Coronary artery (tissue), 2 donors: ENCODE measurements at regions not wholly inside any gene's neighbourhood (a gene's known extent, or its start where the extent isn't known, plus 50 kb on each side); places are given as distances from the start of the nearest gene placed in this dataset.

Source experiments
- DNase-seq: peaks from one replicate; pipeline ENCODE4 v3.0.0-alpha.2; 2017; ENCODE audit warnings: low spot score
- H3K27ac ChIP-seq, 2 donors: fragments of 200-600 bp; sonication (generic); one replicate each; pipeline ENCODE4 v1.5.1; 2016 to 2019
- H3K4me3 ChIP-seq: fragments of 200-600 bp; sonication (generic); 2 replicates; pipeline ENCODE4 v1.5.1; 2016; ENCODE audit warnings: mild to moderate bottlenecking, moderate library complexity
- TF ChIP-seq, protein P1 (sequence below): fragments of 200-600 bp; sonication (generic); IDR thresholded peaks from one replicate; pipeline ENCODE4 v1.5.1; 2019; ENCODE audit warnings: antibody characterized with exemption

DNA sequence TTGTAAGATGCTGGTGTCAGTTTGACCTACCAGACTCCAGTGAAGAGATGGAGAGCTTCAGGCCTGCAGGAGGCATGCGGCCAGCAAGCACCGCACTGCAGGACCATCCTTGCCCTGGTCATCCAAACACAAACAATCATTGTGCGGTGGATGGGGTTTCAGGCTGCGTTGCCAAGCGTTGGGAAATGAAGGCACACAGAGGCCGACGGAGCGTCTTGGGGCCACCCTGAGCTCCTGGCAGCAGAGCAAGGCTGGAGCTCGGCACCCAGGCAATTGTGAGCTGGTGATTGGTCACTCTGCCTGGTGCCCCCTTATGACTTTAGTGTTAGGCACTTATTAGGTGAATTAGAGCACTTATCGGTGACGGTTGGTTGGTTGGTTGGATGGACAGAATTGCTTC is 222.6 kb upstream of the RGMA start:
- TF ChIP-seq, protein P1, sequence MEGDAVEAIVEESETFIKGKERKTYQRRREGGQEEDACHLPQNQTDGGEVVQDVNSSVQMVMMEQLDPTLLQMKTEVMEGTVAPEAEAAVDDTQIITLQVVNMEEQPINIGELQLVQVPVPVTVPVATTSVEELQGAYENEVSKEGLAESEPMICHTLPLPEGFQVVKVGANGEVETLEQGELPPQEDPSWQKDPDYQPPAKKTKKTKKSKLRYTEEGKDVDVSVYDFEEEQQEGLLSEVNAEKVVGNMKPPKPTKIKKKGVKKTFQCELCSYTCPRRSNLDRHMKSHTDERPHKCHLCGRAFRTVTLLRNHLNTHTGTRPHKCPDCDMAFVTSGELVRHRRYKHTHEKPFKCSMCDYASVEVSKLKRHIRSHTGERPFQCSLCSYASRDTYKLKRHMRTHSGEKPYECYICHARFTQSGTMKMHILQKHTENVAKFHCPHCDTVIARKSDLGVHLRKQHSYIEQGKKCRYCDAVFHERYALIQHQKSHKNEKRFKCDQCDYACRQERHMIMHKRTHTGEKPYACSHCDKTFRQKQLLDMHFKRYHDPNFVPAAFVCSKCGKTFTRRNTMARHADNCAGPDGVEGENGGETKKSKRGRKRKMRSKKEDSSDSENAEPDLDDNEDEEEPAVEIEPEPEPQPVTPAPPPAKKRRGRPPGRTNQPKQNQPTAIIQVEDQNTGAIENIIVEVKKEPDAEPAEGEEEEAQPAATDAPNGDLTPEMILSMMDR: no peak
- DNase-seq: no peak
- Histone ChIP-seq H3K4me3 (no peak overlapping the region), H3K27ac (no peak overlapping the region)

DNA sequence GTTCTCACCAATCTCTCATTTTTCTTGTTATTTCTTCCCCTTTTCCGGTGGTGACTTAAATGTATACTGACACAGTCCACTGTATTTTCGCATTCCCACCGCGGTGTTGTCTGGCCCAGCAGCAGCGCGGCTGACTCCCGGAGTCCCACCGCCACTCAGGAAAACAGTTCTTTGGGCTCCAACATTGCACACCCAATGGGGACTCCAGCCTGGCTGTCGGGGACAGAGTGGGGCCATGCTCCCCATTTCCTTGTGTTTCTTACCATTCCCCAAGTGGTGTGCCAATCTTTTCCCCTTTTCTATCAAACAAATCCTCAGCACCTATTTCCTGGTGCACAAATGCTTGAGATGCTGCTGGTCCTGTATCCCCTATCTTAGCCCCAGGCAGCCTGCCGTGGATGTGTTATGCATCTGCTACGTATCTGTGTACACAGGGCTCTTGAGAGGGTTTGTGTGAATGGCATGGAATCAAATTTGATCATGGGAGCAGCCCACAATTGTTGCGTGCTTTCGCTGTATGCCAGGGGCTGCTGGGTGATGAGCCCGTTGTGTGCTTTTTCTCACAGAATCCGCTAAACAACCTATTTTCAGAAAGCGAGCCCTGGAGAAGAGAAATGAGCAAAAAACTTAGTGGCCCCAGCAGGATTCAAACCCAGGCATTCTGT is 219.1 kb upstream of the RGMA start:
- TF ChIP-seq, protein P1: no peak
- no peak overlapping the region for H3K27ac ChIP-seq
- DNase-seq: no peak
- H3K4me3 ChIP-seq: no peak overlapping the region

DNA sequence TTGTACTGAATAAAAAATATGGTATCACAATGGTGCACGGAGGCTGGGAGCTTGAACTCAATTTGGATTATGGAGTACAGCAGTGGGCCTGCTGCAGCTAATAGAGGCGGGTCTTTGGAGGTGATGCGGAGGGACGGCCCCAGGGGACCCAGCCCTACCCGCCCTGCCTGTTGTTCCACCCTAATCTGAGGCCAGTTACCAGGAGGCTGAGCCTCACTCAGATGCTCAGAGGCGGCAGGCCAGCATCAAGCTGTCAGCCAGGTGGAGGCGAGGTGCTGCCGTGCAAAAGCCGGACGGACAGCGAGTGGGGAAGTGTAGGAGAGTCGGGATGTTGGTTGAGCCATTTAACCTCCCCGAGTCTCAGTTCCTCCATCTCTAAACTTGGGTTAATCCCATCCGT is 218.5 kb upstream of the RGMA start:
- no peak for DNase-seq
- TF ChIP-seq, protein P1: no peak
- Histone ChIP-seq H3K27ac (no peak overlapping the region), H3K4me3 (no peak overlapping the region)

DNA sequence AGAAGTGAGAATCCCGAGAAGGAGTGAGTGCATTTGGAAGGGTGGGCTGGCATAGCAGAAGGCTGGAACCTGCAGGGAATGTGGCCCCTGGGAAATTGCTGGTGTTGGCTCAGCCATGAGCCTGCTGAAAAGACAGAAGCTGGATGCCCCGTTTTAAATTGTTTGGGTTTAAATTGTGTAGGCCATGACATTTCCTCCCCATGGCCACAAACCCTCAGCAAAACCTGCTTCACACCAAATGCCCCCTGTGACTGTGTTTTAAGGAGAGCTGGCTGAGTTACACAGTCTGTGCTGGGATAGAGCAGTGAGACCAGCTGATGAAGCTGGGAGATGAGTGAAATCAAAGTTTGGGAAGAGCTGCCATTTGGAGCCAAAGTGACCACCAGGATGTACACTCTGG is 216.3 kb upstream of the RGMA start:
- no peak overlapping the region for H3K4me3 ChIP-seq
- H3K27ac ChIP-seq: no peak overlapping the region
- TF ChIP-seq, protein P1: no peak
- no peak for DNase-seq

DNA sequence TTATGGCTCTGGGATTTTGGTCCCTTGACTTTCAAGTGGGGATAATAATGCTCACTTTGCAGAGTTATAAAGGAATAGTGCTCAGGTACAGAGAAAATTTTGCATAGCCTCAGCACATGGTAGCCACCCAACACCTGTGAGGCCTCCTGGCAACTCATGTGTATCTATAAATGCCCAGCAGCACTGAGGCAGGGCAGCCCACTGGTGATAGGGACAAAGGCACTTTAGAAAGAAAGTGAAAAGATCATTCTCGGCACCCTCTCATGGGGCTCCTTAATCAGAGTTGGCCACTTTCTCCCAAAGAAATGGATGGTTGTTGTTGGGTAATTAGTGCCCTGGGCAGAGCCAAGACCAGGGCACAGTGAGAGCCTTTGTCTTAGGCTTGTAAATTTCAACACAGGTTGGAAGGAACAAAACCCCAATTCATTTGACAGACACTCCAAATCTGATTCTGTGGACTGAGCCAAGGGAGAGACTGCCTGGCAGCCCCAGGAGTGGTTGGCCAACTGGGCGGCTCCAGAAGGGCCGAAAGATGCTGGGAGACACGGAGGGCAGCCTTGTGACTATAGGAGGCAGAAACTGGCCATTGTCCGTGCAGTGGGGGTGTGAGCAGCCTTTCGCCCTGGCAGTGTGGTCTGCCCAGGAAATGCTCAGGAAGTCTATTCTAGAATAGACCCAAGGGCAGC is 213.2 kb upstream of the RGMA start:
- no peak overlapping the region for H3K27ac ChIP-seq
- DNase-seq: no peak

DNA sequence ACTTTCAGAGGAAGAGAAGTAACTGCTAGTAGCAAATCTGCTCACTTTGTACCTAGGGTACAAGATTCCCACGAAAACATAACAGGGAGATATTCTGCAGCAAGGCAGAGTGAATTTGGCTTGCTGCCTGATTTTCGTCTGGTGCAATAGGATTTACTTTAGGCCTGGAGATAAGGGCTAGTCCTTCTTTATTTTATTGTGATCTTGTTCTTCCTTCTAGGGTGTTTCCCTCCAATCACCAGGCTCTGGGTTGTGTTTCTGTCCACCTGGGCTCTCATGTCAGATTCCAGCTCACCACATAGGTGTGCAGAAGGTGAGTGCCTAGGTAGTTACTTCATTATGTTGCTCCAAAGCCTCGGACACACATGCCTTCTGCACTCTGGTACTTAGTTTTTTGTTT is 211.8 kb upstream of the RGMA start:
- no peak for DNase-seq
- TF ChIP-seq, protein P1: no peak
- Histone ChIP-seq H3K4me3 (no peak overlapping the region), H3K27ac (no peak overlapping the region)

More for the DNA sequence above, 213.2 kb upstream of the RGMA start:
- H3K4me3 ChIP-seq: no peak overlapping the region
- TF ChIP-seq, protein P1: no peak

DNA sequence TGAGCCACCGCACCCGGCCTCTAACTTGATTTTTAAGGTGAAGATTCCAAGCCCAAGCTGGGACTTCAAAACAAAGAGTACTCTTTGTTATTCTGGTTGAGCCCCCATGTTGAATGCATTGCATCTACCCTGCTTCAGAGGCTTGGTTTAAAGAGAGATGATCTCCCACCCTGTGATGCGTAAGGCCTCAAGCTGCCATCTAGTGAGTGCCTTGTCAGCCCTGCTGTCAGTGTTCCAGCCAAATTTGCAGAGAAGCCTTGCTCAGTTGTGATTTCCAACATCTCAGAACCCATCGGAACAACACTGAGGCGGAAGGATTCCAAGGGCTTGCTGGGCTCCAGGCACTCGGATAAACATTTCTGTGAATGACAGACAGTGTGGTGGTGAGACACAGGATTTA is 210.7 kb upstream of the RGMA start:
- TF ChIP-seq, protein P1: no peak
- no peak for DNase-seq
- no peak overlapping the region for H3K4me3 ChIP-seq
- no peak overlapping the region for H3K27ac ChIP-seq
